ENCODE measurements at regions not wholly inside any gene's neighbourhood (a gene's known extent, or its start where the extent isn't known, plus 50 kb on each side); places are given as distances from the start of the nearest gene placed in this dataset.

GRCh38 chr4:122528879-122529278, 72.4 kb upstream of the IL2 start:
- no peak overlapping the region for H2AFZ ChIP-seq (ENCODE audit: low read depth, low read length)
- H4K20me1 ChIP-seq (ENCODE audit: insufficient read depth, low read length) = no peaks in the 10 kb centered on the region
- no peaks in the 10 kb centered on the region for H3K27me3 ChIP-seq (ENCODE audit: low read depth, low read length)
- TF ChIP-seq, protein P1, sequence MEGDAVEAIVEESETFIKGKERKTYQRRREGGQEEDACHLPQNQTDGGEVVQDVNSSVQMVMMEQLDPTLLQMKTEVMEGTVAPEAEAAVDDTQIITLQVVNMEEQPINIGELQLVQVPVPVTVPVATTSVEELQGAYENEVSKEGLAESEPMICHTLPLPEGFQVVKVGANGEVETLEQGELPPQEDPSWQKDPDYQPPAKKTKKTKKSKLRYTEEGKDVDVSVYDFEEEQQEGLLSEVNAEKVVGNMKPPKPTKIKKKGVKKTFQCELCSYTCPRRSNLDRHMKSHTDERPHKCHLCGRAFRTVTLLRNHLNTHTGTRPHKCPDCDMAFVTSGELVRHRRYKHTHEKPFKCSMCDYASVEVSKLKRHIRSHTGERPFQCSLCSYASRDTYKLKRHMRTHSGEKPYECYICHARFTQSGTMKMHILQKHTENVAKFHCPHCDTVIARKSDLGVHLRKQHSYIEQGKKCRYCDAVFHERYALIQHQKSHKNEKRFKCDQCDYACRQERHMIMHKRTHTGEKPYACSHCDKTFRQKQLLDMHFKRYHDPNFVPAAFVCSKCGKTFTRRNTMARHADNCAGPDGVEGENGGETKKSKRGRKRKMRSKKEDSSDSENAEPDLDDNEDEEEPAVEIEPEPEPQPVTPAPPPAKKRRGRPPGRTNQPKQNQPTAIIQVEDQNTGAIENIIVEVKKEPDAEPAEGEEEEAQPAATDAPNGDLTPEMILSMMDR (IDR thresholded peaks at IDR 0.05; ENCODE audit: low read depth, low read length) = no peak
- no peak for TF ChIP-seq EZH2phosphoT487 (IDR thresholded peaks at IDR 0.05; ENCODE audit: low read depth)
- H3K4me2 ChIP-seq (ENCODE audit: low read length) = no peak overlapping the region
- no peak overlapping the region for H3K4me3 ChIP-seq (ENCODE audit: low read length)
- H3K36me3 ChIP-seq (replicated peaks; ENCODE audit: low read depth, low read length) = peaks cover 4% of the 10 kb centered on the region
- no peaks in the 10 kb centered on the region for H3K79me2 ChIP-seq (ENCODE audit: low read length)
- H3K4me1 ChIP-seq (ENCODE audit: low read length) = no peaks in the 10 kb centered on the region
- no peak overlapping the region for H3K27ac ChIP-seq (ENCODE audit: low read length)
- peaks cover 11% of the 10 kb centered on the region for H3K9me3 ChIP-seq (ENCODE audit: insufficient read depth, low read length)
- H3K9ac ChIP-seq (ENCODE audit: low read length) = no peak overlapping the region

GRCh38 chr4:122525865-122526264, 69.3 kb upstream of the IL2 start:
- no peak overlapping the region for H3K9ac ChIP-seq (ENCODE audit: low read length)
- no peak overlapping the region for H3K4me3 ChIP-seq (ENCODE audit: low read length)
- H3K36me3 ChIP-seq (replicated peaks; ENCODE audit: low read depth, low read length) = no peaks in the 10 kb centered on the region
- no peaks in the 10 kb centered on the region for H3K27me3 ChIP-seq (ENCODE audit: low read depth, low read length)
- no peak overlapping the region for H2AFZ ChIP-seq (ENCODE audit: low read depth, low read length)
- H3K79me2 ChIP-seq (ENCODE audit: low read length) = no peaks in the 10 kb centered on the region
- H3K4me2 ChIP-seq (ENCODE audit: low read length) = no peak overlapping the region
- H3K27ac ChIP-seq (ENCODE audit: low read length) = no peak overlapping the region
- H4K20me1 ChIP-seq (ENCODE audit: insufficient read depth, low read length) = no peaks in the 10 kb centered on the region
- H3K9me3 ChIP-seq (ENCODE audit: insufficient read depth, low read length) = peaks cover 12% of the 10 kb centered on the region
- no peaks in the 10 kb centered on the region for H3K4me1 ChIP-seq (ENCODE audit: low read length)
- TF ChIP-seq, protein P1 (IDR thresholded peaks at IDR 0.05; ENCODE audit: low read depth, low read length) = no peak
- no peak for TF ChIP-seq EZH2phosphoT487 (IDR thresholded peaks at IDR 0.05; ENCODE audit: low read depth)

DNA sequence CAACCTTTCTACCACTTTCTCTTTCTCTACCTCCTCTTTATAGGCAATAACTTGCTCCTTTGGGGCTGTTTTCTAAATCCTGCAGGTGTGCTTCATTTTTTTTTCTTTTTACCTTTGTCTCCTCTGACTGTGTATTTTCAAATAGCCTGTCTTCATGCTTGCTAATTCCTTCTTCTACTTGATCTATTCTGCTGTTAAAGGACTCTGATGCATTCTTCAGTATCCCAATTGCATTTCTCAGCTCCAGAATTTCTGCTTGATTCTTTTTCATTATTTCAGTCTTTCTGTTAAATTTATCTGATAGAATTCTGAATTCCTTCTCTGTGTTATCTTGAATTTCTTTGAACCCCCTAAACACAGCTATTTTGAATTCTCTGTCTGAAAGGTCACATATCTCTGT, 67.7 kb upstream of the IL2 start:
- Histone ChIP-seq H3K4me3 (ENCODE audit: low read length) (no peak overlapping the region), H3K9ac (ENCODE audit: low read length) (no peak overlapping the region), H3K36me3 (replicated peaks; ENCODE audit: low read depth, low read length) (no peaks in the 10 kb centered on the region), H3K79me2 (ENCODE audit: low read length) (no peaks in the 10 kb centered on the region), H3K27me3 (ENCODE audit: low read depth, low read length) (no peaks in the 10 kb centered on the region), H3K4me1 (ENCODE audit: low read length) (no peaks in the 10 kb centered on the region), H2AFZ (ENCODE audit: low read depth, low read length) (no peak overlapping the region), H3K9me3 (ENCODE audit: insufficient read depth, low read length) (peaks cover 12% of the 10 kb centered on the region), H4K20me1 (ENCODE audit: insufficient read depth, low read length) (no peaks in the 10 kb centered on the region), H3K4me2 (ENCODE audit: low read length) (no peak overlapping the region), H3K27ac (ENCODE audit: low read length) (no peak overlapping the region)
- TF ChIP-seq, protein P1 (IDR thresholded peaks at IDR 0.05; ENCODE audit: low read depth, low read length) = no peak
- no peak for TF ChIP-seq EZH2phosphoT487 (IDR thresholded peaks at IDR 0.05; ENCODE audit: low read depth)

- H3K4me3 ChIP-seq (ENCODE audit: low read length) = no peak overlapping the region
- H3K9me3 ChIP-seq (ENCODE audit: insufficient read depth, low read length) = peaks cover 12% of the 10 kb centered on the region
- H3K79me2 ChIP-seq (ENCODE audit: low read length) = no peaks in the 10 kb centered on the region
- no peaks in the 10 kb centered on the region for H3K4me1 ChIP-seq (ENCODE audit: low read length)
- no peak overlapping the region for H3K9ac ChIP-seq (ENCODE audit: low read length)
- no peak overlapping the region for H2AFZ ChIP-seq (ENCODE audit: low read depth, low read length)
- H3K27ac ChIP-seq (ENCODE audit: low read length) = no peak overlapping the region
- H3K36me3 ChIP-seq (replicated peaks; ENCODE audit: low read depth, low read length) = no peaks in the 10 kb centered on the region
- no peak for TF ChIP-seq EZH2phosphoT487 (IDR thresholded peaks at IDR 0.05; ENCODE audit: low read depth)
- no peaks in the 10 kb centered on the region for H4K20me1 ChIP-seq (ENCODE audit: insufficient read depth, low read length)
- H3K27me3 ChIP-seq (ENCODE audit: low read depth, low read length) = no peaks in the 10 kb centered on the region
- H3K4me2 ChIP-seq (ENCODE audit: low read length) = no peak overlapping the region
Measured at GRCh38 chr4:122522944-122523343, 66.4 kb upstream of the IL2 start.

DNA sequence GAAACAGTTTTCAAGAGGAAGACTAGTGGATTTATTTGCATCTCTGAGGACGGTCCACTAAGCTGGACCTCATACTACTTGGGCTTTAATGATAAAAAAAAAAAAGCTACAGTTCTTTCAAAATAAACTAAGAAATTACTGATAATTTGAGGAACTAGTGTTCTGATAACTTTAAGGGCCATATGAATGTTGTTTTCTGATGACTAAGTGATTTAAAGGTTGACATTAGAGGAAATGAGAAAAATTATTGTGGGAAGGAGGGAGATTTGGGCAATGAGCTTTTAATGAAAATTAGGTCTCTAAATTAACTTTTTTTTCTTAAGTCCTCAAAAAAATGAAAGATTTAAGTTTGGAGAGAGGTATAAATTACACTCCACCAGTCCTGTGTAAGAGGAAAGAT, 60.8 kb upstream of the IL2 start:
- H3K27ac ChIP-seq (ENCODE audit: low read length) = no peak overlapping the region
- no peak overlapping the region for H3K9ac ChIP-seq (ENCODE audit: low read length)
- H3K27me3 ChIP-seq (ENCODE audit: low read depth, low read length) = no peaks in the 10 kb centered on the region
- TF ChIP-seq, protein P1 (IDR thresholded peaks at IDR 0.05; ENCODE audit: low read depth, low read length) = no peak
- no peak for TF ChIP-seq EZH2phosphoT487 (IDR thresholded peaks at IDR 0.05; ENCODE audit: low read depth)
- peaks cover 40% of the 10 kb centered on the region for H3K4me1 ChIP-seq (ENCODE audit: low read length)
- no peak overlapping the region for H3K4me2 ChIP-seq (ENCODE audit: low read length)
- H3K9me3 ChIP-seq (ENCODE audit: insufficient read depth, low read length) = no peaks in the 10 kb centered on the region
- H4K20me1 ChIP-seq (ENCODE audit: insufficient read depth, low read length) = no peaks in the 10 kb centered on the region
- H3K36me3 ChIP-seq (replicated peaks; ENCODE audit: low read depth, low read length) = peaks cover 7% of the 10 kb centered on the region
- H3K4me3 ChIP-seq (ENCODE audit: low read length) = no peak overlapping the region
- H2AFZ ChIP-seq (ENCODE audit: low read depth, low read length) = no peak overlapping the region
- H3K79me2 ChIP-seq (ENCODE audit: low read length) = no peaks in the 10 kb centered on the region

Measured in OCI-LY3 (cell line).